ENCODE measurements at regions not wholly inside any gene's neighbourhood (a gene's known extent, or its start where the extent isn't known, plus 50 kb on each side); places are given as distances from the start of the nearest gene placed in this dataset.

- no peak for DNase-seq (ENCODE audit: low read depth)
Observed at GRCh38 chr14:97443412-97443811, 646.2 kb downstream of the VRK1 start.

GRCh38 chr14:97444248-97444647 lies 647.1 kb downstream of the VRK1 start:
- no peak for DNase-seq (ENCODE audit: low read depth)

GRCh38 chr14:97445367-97445766 lies 648.2 kb downstream of the VRK1 start:
- no peak for DNase-seq (ENCODE audit: low read depth)

DNA sequence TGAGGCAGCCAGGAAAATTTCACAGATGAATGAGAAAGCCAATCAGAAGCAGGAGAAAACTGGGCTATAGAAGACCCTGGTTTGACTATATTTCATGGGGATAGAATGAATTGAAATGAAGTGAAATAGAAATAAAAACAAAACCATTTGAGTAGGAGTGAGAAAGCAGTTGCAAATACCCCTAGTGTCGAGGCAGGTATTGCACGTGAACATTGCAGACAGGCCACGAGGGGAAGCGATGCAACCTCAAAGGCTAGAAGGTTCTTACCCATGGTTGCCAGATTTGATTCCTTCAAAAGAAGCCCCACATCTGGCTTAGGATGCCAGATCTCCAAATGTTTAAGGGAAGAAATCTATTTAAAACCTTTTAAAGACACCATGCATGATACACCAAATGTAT lies 648.9 kb downstream of the VRK1 start:
- no peak for DNase-seq (ENCODE audit: low read depth)

GRCh38 chr14:97452314-97452713 lies 655.1 kb downstream of the VRK1 start:
- DNase-seq (ENCODE audit: low read depth), result no peak

DNA sequence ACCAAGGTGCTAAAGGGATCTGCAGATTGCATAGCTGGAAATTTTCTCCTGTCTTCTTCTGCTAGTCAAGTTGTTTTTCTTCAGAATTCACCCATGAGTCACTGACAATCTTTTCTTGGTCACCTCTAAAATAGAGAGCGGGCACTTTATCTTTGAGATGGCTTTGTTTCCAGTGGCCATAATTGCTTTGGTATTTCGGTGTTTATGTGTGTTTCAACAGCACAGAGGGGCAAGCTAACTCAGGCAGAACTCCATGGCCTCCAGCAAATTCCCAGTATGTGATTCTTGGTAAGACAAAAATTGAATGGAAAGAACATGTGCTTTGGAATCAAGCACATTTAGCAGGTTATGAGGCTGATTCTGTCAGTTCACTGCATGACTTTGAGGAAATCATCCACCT lies 656.8 kb downstream of the VRK1 start:
- no peak for DNase-seq (ENCODE audit: low read depth)

GRCh38 chr14:97456462-97456861 lies 659.3 kb downstream of the VRK1 start:
- no peak for DNase-seq (ENCODE audit: low read depth)

GRCh38 chr14:97456958-97457357 lies 659.8 kb downstream of the VRK1 start:
- DNase-seq (ENCODE audit: low read depth), result no peak

DNA sequence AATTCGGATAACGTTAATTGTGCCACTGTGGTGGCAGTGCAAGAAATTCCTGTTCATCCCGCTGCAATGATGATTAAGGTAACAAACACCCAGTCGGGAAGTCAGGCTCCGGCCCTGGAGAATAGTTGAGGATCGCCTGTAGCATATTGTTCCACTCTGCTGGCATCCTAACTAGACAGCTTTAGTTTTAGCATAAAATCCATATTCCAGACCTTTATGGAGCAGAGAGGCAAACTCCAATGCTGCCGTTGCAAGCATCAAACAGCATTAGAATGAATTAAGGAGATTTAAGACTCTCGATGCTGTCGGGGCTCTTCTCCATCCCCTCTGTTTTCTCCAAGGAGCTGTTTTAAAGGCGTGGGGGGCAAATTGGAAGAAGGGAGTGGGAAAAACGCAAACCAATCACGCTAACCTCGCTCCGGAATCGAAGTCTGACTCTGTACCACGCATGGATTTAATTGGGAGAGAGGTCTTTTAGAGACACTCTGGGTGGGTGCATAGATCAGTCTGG lies 660.4 kb downstream of the VRK1 start:
- DNase-seq (ENCODE audit: low read depth), result no peak

- no peak for DNase-seq (ENCODE audit: low read depth)
Observed at GRCh38 chr14:97458255-97458654, 661.1 kb downstream of the VRK1 start.

- no peak for DNase-seq (ENCODE audit: low read depth)
Observed at GRCh38 chr14:97458661-97459579, 661.7 kb downstream of the VRK1 start.

DNA sequence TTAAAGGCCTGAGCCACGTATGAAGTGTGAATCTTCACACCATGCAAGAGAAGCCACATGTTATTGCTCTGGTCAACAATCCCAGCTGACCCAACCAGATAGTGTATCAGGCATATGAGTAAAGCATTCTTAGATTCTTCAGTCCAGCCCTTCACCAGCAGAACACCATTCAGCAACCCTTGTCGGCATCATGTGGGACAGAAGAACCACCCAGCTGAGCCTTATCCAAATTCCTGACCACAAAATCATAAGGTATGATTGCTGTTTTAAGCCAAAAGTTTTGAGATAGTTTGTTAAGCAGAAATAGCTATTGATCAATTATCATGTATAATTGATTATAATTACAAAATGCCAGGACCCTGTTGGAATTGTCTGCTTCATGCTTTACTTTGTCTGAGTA lies 664.9 kb downstream of the VRK1 start:
- no peak for DNase-seq (ENCODE audit: low read depth)

DNA sequence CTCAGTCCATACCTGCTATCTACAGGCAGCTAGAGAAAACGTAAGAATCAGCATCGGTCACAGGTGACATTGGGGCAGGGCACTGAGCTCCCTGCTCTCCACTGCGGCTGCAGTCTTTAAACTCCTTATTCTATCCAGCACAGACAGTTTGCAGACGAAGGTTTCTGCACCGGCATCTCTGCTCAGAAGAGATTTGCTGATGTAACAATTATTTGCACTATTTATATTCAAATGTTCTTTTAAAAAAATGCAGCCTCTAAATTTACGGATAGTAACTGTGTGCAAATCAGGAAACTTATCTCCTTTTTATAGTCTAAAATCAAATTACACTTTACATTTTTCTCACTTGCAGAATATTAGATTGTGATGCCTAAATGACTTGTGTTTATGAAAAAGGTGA lies 671.0 kb downstream of the VRK1 start:
- no peak for DNase-seq (ENCODE audit: low read depth)

GRCh38 chr14:97477353-97477752 lies 680.2 kb downstream of the VRK1 start:
- DNase-seq (ENCODE audit: low read depth), result no peak

DNA sequence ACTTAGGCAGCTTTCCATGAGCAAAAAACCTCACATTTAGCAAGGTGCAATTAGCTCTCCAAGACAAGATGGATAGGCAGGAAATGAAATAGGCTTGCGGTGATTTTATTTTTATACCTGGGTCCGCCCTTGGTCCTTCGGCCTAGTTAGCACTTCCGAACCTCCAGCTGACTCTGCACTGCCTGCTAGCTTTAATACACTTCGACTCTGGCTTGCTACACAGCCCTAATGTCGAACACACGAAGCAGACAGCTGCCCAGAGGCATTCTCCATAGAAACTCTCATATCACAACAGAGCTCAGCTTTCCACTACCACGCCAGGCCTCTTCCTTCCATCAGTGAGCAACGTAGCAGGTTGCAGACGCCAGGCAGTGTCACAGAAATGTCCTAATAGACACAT lies 688.0 kb downstream of the VRK1 start:
- no peak for DNase-seq (ENCODE audit: low read depth)

GRCh38 chr14:97486601-97487120 lies 689.5 kb downstream of the VRK1 start:
- DNase-seq (ENCODE audit: low read depth), result no peak

GRCh38 chr14:97489750-97490149 lies 692.6 kb downstream of the VRK1 start:
- no peak for DNase-seq (ENCODE audit: low read depth)

DNA sequence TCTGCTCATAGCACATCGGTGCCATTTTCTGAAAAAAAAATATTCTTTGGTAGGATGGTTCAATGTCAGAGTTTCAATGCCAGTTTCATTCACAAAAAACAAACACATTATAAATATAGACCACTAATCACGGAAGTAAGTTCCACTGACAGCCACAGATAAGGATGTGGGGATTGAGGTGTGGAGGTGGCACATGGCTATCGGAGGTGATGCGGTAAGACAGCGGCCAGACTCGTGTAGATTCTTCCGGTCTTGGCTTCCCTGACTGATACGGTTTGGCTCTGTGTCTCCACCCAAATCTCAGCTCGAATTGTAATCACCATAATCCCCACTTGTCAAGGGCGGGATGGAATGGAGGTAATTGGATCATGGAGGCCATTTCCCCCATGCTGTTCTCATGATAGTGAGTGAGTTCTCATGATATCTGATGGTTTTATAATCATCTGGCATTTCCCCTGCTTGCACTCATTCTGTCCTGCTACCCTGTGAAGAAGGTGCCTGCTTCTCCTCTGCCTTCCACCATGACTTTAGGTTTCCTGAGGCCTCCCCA lies 693.4 kb downstream of the VRK1 start:
- DNase-seq (ENCODE audit: low read depth), result no peak

DNA sequence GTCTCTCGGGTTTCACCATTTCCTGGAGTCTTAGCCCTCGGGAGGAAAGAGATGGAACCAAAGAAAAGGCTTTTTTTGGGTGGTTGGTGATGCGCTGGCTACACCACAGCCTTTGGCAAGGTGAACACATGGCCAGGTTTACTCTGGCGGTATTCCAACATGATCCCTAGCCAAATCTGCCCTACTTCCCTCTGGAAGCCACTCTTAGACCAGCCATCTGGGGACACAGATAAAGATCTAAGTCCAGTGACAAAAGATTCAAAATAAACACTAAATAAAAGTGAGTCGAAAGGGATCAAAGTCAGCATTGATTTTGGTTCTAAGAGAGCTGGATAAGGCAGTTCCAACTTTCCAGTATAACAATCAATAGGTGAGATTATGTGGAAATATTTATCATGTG lies 694.5 kb downstream of the VRK1 start:
- DNase-seq (ENCODE audit: low read depth), result no peak

GRCh38 chr14:97499790-97500481 lies 702.8 kb downstream of the VRK1 start:
- DNase-seq (ENCODE audit: low read depth), result no peak

DNA sequence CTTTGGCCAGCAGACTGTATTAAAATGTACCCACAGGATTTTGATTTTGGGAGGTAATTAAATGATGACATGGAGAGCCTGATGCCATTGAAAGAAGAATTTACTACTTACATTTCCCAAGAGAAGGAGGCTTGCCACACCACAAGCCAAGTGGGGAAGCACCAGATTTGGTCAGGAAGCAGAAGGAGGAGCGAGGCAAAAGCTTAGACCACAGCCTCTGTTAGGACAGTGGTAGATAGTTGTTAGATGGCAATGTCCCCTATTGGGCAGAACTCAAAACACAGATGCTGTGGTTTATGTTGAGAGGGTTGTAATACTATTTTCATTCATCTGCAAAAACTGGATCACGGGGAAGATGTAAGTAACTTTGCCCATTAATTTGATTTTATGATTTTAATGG lies 709.4 kb downstream of the VRK1 start:
- DNase-seq (ENCODE audit: low read depth), result no peak

DNA sequence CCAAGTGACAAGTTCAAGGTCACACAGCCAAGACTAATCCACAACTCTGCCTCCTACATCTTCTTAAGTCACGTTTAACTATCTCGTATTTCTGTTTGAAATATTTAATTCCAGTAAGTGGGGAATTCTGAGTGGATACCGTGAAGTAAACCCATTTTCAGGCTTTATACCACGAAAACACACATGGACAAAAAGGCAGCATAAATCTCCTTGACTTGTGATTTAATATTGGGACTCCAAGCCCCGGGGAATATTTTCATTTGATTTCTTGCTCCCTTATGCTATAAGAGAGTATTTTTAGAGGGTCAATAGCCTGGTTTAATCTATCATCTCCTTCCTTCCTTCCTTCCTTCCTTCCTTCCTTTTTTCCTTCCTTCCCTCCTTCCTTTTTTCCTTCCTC lies 716.7 kb downstream of the VRK1 start:
- DNase-seq (ENCODE audit: low read depth), result no peak

Measured in non-pigmented ciliary epithelial cell (primary cell).